ENCODE measurements at regions not wholly inside any gene's neighbourhood (a gene's known extent, or its start where the extent isn't known, plus 50 kb on each side); places are given as distances from the start of the nearest gene placed in this dataset.
"Not testable (repeated sequence)": the region's sequence is repeated elsewhere in the genome, so short reads cannot be mapped to it uniquely, and the experiment has no call there.

DNA sequence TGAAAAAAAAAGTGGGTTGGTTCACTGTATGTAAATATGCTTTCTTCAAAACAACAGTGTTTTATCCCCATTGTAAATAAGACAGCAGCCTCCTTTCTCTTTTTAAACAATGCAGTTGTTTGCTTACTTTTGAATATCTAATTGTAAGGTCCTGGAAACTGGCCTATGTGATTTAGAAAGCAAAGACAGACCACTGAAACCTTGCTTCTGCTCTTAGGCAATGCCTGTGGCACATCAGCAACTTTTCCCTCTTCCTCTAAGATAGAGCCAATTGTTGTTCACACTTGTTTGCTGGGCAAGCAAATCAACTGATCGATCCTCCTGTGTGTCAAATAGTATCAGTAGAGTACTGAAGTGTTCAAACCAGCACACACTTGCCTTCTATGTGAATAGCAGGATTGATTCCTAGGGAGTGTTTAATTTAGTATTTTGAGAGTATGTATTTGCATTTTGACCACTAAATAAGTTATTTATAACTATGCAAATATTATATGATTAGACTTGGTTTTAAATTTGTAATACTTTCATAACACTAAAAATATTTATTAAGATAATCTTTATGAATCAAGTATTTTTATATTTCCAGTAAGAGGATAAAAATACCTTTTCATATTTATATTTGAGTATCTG, 55.4 kb upstream of the GRPR start:
- DNase-seq: no peak

DNA sequence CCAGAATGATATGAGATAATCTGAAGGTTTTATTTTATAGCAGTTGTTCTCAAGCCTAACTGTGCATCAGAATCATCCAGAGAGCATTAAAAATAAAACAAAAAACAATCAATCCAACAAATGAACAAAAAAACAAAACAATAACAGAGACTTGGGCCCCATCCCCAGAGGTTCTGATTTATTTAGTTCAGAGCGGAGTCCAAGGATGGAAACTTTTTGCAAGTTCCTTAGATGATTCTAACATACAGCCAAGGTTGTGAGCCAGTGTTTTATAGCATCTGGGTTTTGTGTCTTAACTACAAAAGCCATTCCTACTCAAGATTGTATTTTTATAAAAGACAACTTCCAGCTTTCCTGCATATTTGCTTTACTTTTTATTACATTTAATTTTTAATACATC, 59.4 kb upstream of the GRPR start:
- no peak for DNase-seq

DNA sequence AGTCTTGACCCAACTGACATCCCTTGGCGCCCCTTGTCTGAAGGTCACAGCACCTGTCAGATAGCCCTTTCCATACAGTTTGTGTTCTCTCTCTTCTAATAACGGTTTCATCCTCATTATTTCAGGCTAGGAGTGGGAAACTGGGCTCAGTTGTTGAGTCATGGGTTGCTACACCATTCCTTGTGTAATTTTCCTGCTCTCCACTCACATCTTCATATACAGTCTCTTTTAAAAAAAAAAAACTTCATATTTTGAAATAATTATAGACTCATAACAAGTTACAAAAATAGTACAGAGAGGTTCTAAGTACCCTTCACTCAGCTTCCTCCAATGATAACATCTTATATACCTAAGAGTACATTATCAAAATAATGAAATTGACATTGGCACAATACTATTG, 60.2 kb upstream of the GRPR start:
- DNase-seq: no peak

DNA sequence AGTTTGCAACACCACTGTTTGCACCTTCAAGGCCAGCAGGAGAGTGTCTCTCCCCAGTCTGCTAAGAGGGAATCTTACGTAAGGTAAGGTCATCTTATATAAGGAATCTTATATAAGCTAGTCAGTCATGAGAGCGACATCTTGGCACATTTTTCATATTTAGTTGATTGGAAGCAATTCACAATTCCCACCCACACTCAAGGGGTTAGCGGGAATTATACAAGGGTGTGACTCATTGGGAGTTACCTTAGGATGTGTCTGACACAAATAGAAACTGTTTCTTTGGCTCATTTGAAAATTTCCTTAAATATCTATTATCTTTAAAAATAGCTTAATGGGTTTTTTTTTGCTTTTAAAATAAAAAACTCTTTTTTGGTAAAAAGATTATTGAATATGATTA, 62.1 kb upstream of the GRPR start:
- DNase-seq: no peak

DNA sequence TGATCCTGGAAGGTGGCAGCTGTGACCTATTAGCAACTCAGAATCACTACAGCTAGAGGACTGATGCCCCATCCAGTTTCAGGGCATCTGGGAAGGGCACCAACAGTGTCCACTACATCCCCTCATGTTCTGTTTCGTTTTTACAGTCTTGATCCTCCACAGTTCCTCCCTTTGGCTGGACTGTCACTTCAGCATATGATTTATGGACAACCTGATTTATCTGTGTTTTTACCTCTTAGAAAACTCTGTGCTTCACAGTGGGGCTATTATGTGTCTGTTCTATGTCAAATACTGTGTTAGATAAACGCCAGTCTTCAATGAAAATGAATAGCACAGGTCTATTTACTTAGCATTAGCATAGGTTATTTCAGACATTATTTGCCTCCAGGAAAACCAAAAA, 63.1 kb upstream of the GRPR start:
- no peak for DNase-seq

DNA sequence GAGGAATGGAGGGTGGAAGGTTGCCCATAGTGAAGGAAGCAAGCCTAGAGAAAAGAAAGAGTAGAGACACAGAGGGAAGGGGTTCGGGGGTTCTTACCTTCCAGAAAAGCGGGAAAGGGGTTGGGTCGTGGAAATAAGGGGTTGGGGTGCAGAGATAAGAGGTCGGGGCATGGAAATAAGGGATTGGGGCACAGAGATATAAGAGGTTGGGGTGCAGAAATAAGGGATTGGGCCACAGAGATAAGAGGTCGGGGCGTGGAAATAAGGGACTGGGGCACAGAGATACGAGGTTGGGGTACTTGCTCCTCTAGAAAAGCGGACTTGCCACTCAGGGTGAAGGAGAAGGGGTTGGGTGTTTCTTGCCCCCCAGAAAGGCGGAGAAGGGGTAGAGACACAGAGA, 74.2 kb upstream of the GRPR start:
- DNase-seq: not testable (repeated sequence)

DNA sequence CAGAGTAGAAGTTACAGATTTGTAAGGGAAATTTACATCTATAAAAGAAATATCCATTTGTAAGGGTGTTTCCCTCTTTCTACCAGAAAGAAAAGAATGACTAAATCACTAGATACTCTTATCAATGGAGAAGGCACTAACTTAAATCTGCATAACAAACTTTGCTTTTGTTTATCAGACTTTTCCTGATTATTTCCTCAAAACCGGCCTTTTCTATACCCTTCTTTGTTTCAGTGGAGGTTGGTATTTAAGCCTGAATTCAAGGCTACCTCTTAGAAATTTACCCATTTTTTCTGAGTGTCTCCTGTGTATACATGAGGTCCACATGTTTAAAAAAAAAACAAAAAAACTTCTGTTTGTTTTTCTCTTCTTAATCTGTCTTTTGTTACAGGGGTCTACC, 80.4 kb upstream of the GRPR start:
- no peak for DNase-seq

DNA sequence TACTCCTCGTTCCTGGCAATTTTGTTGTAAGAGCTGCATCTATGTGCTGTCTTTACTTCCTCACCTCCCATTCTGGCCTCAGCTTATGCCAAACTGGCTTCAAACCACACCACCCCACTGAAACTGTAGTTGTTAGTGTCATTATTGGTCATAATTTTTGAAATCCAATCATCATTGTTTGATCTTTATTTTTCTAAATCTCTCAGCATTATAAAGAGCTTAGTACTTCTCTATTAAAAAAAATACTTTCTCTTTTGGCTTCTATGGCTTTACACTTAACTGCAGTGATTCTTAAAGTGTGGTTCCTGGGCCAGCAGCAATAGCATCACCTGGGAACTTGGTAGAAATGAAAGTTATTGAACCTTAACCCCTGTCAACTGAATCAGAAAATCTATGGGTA, 83.5 kb upstream of the GRPR start:
- no peak for DNase-seq

DNA sequence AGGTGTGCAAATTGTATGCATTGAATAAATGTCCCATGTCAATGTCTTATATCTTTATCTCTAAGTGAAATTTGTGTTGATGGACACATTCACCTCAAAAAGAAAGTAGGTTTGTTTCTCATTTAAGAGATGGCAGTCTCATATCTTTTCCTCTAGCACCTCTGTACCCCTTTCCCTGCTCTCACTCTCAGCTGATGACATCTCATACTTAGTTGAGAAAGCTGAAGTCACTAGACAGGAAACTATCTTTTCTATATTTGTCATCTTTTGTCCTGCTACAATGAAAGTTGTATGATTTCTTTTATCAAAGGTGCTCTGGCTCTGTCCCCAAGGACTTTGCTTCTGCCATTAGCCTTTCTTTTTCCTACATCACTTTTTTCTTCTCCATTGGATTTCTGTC, 84.0 kb upstream of the GRPR start:
- DNase-seq: no peak

DNA sequence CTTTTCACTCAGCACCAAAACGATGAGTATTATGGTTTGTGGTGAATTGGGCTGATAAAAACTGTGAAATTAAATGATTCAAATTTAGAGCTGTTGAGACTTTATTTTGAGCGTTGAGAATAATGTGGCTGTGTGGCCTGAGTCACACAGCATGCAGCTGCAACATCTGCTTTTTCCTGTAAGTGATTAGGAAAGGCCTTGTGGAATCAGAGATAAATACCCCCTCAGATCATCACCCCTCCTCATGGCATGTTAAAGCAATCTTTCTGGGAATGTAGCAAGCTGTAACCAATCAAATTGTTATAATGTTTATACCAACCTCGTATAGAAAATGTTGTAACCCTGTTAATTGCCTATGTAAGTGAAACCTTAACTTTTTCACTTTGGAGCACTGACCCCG, 90.0 kb upstream of the GRPR start:
- no peak for DNase-seq

DNA sequence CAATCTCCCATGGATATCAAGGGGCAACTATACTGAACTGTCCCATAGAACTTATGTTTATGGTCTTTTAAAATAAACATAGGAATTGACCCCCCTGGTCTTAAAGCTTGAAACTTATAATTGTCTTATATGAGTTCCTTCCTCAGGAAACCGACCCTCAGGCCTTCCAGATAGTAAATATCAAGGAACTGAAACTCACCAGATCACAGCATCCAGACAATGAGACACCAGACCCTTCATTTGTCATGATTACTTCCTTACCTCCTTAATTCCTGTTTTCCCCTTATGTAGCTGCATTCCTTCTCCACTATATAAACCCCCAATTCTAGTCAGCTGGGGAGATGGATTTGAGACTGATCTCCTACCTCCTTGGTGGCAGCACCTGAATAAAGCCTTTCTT, 94.8 kb upstream of the GRPR start:
- no peak for DNase-seq

DNA sequence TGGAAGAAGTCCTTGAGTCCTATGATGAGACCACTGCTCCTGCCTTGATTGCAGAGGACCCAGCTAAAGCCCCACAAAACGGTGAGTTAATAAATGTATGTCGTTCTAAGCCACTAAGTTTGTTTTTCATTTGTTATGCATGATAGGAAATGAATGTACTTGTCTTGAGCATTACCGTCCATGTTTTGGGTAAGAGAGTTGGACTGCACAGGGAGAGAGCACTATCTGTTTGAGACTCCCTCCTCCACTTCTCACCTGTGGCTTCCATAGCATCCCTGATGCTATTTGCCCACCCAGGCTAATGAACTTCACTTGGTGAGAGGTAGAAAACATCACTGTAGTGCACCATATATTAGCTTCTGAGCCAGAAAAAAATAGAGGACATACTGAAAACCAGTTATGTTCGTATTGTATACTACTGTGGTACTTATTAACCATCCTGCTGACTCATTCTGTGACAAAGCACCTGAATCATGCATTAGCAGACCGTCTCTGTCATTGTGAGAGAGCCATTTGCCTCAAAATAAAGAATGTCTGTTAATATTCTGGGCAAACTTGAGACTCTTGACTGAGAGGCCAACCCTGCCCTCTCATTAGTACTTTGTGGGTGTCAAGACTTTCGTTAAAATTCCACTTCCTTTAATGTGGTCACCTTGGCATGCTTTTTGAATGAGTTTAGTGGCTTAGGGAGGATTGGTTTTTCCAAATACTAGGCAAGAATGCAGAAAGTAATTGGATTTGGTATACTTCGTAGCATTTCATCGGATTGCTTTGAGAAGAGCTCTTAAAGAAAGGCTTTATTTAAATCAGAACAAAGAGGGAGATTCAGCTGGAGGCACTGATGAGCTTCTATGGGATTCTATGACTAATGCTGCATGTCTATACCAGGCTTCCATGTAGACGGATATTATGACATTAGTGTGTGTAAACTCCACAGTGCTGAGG, 99.3 kb upstream of the GRPR start:
- no peak for DNase-seq

DNA sequence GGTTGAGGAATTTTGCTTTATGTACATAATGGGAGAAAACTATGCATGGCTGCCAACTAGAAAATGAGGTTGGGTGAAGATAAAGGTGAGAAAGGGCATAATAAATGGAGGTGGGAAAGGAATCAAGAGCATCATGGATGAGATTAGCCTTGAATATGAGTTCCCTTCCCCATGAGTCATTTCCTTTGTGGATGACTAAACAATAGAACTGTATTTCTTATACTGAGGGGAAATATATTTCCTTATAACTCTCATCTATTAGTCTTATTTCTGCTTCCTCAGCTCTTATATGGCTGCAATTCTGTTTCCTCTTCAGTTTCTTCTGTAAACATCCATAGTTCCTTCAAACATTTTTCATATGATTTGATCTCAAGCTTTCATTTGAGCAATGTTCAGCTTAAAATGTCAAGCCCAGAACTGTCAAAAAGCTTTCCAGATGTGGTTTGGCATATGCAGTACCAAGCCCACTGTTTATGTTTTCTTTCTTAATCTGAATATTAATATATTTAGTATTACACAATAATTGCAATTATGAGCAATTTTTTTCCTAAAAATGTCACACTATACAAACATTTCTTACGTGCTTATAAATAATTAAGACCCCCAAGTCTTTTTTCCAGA, 100.7 kb upstream of the GRPR start:
- DNase-seq: no peak

DNA sequence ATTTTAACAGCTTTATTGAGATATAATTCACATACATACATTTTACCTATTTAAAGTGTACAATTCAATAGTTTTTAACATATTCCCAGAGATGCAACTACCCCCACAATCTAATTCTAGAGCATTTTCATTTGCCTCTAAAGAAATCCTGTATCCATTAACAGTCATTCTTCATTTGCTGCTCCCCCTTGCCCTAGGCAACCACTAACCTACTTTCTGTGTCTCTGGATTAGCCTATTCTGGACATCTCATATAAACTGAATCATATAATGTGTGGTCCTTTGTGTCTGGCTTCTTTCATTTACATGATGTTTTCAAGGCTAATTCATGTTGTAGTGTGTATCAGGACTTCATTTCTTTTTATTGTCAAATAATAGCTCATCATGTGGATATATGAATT, 105.1 kb upstream of the GRPR start:
- no peak for DNase-seq

DNA sequence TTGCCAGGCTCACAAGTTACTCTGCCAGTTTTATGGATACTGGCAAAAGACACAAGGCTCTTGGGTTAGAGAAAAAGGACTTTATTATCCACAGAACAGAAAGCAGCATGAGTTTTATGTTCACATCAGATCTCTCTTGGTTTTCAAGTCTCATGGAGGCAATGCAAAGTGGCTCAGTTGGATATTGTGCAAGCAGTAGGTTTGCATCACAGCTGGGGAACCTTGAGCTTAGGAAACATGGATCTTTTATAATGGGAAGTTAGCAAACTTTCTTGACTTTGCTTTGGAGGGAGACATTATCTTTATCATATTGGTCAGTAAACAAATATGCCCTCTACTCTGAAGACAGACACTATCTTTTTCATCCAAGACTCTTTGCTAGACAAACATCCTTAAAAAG, 109.2 kb upstream of the GRPR start:
- DNase-seq: no peak

DNA sequence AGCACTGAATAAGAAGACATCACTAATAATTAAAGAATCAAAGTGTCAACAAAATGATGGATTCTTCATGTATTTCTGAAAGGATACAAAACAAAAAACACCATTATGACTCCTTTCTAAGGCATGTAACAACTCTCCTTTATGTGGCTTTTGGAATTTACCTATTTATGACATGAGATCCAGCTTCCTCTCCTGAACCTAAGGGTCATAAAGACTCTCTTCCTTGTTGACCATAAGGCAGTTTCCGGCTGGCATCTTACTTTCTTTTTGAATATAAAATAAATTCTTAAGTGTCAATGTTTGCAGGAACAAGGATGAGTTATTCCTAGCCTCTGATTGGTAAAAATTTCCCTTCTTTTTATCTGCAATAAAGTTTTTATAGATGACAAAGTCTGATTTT, 111.1 kb upstream of the GRPR start:
- no peak for DNase-seq

DNA sequence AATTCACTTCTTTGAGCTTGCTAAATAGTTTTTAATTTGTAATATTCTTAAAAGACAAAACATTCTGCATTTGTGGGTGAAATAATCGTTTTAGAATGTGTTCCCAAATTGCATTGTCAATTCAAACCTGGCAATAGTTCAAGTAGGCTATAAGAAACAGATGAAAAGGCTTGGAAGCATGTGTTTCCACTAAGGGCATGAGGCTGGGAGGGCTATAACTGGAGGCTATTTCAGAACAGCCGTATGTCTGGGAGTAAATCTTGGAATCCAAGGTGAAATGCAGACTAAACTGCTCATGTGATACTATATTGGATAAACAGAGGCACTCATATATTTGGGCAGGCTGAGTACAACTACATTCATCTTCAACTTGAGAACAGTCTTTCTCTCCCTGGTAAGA, 117.4 kb upstream of the GRPR start:
- no peak for DNase-seq

DNA sequence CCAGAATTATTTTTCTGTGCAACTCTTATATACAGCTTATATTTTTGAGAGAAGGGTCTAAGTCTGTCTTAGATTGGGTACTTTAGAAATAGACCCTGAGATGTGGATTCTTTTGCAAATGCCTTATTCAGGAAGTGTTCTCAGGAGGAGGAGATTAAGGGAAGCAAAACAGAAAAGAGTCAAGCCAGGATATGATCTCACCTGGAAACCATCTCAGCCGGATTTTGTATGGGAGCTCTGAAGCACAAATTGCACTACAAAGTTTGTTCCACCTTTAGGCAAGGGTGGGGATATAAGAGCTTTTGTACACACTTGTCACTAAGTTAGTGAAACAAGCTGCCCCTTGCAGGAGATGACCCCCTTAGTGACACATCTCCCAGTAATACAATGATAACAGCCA, 121.2 kb upstream of the GRPR start:
- DNase-seq: no peak

DNA sequence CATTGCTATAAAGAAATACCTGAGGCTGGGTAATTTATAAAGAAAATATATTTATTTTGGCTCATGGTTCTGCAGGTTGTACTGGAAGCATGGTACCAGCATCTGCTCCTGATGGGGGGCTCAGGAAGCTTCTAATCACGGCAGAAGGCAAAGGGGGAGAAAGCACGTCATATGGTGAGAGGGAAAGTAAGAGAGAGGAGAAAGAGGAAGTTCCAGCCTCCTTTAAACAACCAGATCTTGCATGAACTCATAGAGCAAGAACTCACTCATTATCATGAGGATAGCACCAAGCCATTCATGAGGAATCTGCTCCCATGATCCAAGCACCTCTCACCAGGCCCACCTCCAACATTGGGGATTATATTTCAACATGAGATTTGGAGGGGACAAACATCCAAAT, 125.0 kb upstream of the GRPR start:
- no peak for DNase-seq

DNA sequence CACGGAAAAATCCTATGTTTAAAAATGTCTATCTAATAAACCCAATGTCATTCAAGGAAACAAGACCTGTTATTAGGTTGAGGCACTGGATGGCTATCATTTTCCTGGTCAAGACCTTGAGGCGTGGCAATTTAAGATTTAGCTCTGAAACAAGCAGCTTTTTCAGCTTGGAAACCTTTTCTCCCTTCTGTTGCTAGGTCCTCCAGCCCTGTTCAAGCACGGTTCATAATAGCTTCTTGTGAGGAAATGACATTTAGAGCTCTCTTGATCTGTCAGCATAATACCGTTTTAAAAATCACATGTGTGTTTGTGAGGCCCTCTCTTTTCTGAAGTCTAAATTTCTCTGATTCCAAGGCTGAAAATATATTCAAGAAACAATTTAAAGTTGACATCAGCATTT, 133.6 kb upstream of the GRPR start:
- DNase-seq: no peak

DNA sequence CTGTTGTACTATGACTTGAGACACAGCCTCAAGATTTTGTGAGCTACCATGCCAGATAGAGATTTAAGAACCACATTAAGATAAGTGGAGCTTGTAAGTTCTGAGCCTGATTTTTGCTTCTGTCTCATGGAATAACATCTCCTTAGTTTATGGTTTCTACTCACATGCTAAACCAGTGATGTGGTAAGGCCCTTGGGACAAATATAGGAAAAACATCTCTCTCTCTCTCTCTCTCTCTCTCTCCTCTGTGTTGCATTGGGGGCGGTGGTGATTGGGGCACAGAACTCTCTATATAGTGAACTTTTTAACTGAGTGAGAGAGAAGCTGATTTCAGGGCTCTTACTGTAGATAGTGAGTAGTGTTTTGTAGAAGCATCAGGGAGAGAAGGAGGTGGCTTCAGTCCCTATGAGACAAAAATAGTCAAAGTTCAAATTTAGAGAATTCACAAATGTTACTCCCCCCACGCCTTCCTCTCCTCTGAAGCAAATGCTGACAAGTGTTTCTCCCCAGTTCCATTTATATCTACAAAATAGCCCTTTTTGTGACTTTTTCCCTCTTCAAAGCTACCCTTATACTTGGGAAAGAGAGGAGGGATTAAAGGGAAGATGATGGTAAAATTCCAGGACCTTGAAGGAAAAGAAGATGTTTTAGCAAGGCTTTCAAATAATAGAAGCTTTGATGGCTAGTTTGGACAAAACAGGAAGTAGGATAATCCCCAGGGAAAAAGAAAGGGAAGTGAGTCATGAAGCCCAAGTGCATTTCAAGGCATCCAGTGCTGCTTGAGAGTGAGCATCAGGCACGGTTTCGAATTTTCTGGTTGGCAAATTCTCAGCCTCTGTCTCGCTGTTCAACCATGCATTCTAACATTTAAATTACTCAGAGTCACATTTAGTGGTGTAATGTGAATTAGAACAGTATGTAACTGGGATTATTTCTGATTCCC, 134.3 kb upstream of the AP1S2 start:
- no peak for DNase-seq

DNA sequence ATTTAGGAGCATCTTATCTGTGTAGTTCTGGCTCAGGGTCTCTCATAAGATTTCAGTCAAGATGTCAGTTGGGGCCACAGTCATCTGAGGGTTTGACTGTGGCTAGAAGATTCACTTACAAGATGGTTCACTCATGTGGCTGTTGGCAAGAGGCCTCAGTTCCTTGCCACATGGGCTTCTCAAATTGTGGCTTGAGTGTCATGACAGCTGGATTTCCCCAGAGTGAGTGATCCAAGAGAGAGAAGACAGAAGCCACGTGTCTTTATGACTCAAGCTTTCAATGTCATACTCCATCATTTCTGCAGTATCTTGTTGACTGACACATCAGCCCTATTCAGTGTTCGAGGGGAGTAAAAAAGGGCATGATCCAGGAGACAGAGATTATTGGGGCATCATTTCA, 131.3 kb upstream of the AP1S2 start:
- DNase-seq: no peak

DNA sequence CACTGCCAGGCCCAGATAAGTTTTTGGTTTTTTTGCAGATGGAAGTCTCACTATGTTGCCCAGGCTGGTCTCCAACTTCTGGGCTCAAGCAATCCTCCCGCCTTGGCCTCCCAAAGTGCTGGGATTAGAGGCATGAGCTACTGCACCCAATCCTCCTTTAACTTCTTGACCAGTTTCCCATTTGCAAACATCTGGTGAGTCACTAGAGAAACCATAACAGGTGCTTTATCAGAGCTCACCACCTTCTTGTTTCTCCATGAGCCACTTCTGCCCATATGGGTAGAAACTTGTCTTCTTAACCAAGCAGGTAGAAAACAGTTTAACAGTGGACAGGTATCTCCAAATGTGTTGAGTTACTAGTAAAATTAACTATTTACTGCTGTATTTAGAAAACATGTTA, 128.4 kb upstream of the AP1S2 start:
- DNase-seq: no peak

Measured in CD4-positive, alpha-beta T cell treated with Interleukin-12 subunit alpha and Interleukin-12 subunit beta, for 1 hour (primary cell).